H1 (cell line): ENCODE measurements at regions not wholly inside any gene's neighbourhood (a gene's known extent, or its start where the extent isn't known, plus 50 kb on each side); places are given as distances from the start of the nearest gene placed in this dataset.

Source experiments
- CTCF ChIA-PET: fragments of 300-600 bp; sonication (Branson Sonifier 250); formaldehyde crosslinking; loops from one replicate; lab custom pipeline; 2021; ENCODE audit not compliant: partially characterized antibody; lab: Charles Lee
- POLR2A ChIA-PET: fragments of 300-600 bp; sonication (Branson Sonifier 250); formaldehyde crosslinking; loops from one replicate; lab custom pipeline; 2021; ENCODE audit warnings: inconsistent platforms; ENCODE audit not compliant: partially characterized antibody; lab: Charles Lee
- DNase-seq, 2 experiments: peaks; one replicate each; pipeline versions ENCODE4 v3.0.0 to v3.0.0-alpha.2; 2010 to 2022; ENCODE audit warnings: low spot score in 2 of 2, low read depth in 1 of 2, mixed read lengths in 1 of 2
- FAIRE-seq: peaks from 2 replicates; lab custom pipeline; 2011; peaks lifted over from hg19 to GRCh38; lab: Jason Lieb, UNC
- H2AFZ ChIP-seq: 2 replicates; pipeline ENCODE4 v1.8.1; 2012; ENCODE audit warnings: low read length, inconsistent platforms
- H2AK5ac ChIP-seq: 2 replicates; pipeline ENCODE4 v1.6.1; 2013; ENCODE audit warnings: low read depth, low read length
- H2BK120ac ChIP-seq: replicated peaks from 2 replicates; pipeline ENCODE3; 2013; ENCODE audit warnings: low read depth, low read length, inconsistent platforms
- H2BK12ac ChIP-seq: 2 replicates; pipeline ENCODE4 v1.6.1; 2013; ENCODE audit warnings: low read depth, low read length
- H2BK15ac ChIP-seq: 2 replicates; pipeline ENCODE4 v1.6.1; 2013; ENCODE audit warnings: low read length
- H2BK20ac ChIP-seq: 2 replicates; pipeline ENCODE4 v1.6.1; 2013; ENCODE audit warnings: low read length
- H2BK5ac ChIP-seq: 2 replicates; pipeline ENCODE4 v1.6.1; 2013; ENCODE audit warnings: low read depth, low read length
- H3K14ac ChIP-seq: 2 replicates; pipeline ENCODE4 v1.6.1; 2013; ENCODE audit warnings: inconsistent platforms; ENCODE audit not compliant: insufficient read length
- H3K18ac ChIP-seq: 2 replicates; pipeline ENCODE4 v1.6.1; 2013; ENCODE audit warnings: low read length; ENCODE audit errors: extremely low read depth
- H3K23ac ChIP-seq: 2 replicates; pipeline ENCODE4 v1.6.1; 2013; ENCODE audit warnings: inconsistent platforms; ENCODE audit not compliant: insufficient read length
- H3K23me2 ChIP-seq: 2 replicates; pipeline ENCODE4 v1.6.1; 2013; ENCODE audit warnings: low read depth, low read length
- H3K27ac ChIP-seq: 2 replicates; pipeline ENCODE4 v1.6.1; 2011; ENCODE audit warnings: low read depth, low read length, inconsistent platforms
- H3K27me3 ChIP-seq, 4 experiments: replicated peaks in 1 of 4; 1 replicate in 1 of 4; 2 replicates in 3 of 4; pipeline versions ENCODE4 v1.6.1 to v1.8.1; 2011 to 2013; ENCODE audit warnings: low read length in 3 of 4, mild to moderate bottlenecking in 3 of 4, inconsistent platforms in 2 of 4, mixed read lengths in 2 of 4, moderate library complexity in 1 of 4; ENCODE audit not compliant: control insufficient read depth in 3 of 4, insufficient read depth in 3 of 4; ENCODE audit errors: extremely low read depth in 1 of 4
- H3K36me3 ChIP-seq, 4 experiments: 2 replicates each; pipeline versions ENCODE4 v1.6.1 to v1.8.1; 2011 to 2013; ENCODE audit warnings: mild to moderate bottlenecking in 4 of 4, low read length in 3 of 4, moderate library complexity in 2 of 4, control low read depth in 1 of 4, inconsistent platforms in 1 of 4; ENCODE audit not compliant: insufficient read depth in 4 of 4, control insufficient read depth in 2 of 4
- H3K4ac ChIP-seq: replicated peaks from 2 replicates; pipeline ENCODE3; 2013; ENCODE audit warnings: low read length, low read depth, mixed read lengths, inconsistent platforms; ENCODE audit not compliant: insufficient read length
- H3K4me1 ChIP-seq, 4 experiments: replicated peaks in 1 of 4; 1 replicate in 1 of 4; 2 replicates in 3 of 4; pipeline versions ENCODE4 v1.6.1 to v1.8.1; 2011 to 2013; ENCODE audit warnings: low read length in 3 of 4, inconsistent platforms in 2 of 4, mixed read lengths in 1 of 4; ENCODE audit not compliant: insufficient read depth in 4 of 4, control insufficient read depth in 3 of 4
- H3K4me2 ChIP-seq, 2 experiments: 2 replicates each; pipeline versions ENCODE4 v1.6.1 to v1.8.1; 2011 to 2013; ENCODE audit warnings: low read depth in 2 of 2, low read length in 2 of 2, control low read depth in 1 of 2, inconsistent platforms in 1 of 2, mild to moderate bottlenecking in 1 of 2; ENCODE audit not compliant: insufficient read depth in 1 of 2
- H3K4me3 ChIP-seq, 4 experiments: fragments of 200-600, 300-600 bp in 1 of 4; sonication (generic), shearing (Covaris generic), sonication (Bioruptor Twin) in 1 of 4; 2 replicates each; pipeline versions ENCODE4 v1.5.1 to v1.8.1; 2011 to 2016; ENCODE audit warnings: low read length in 4 of 4, low read depth in 3 of 4, control low read depth in 2 of 4, inconsistent platforms in 2 of 4, mild to moderate bottlenecking in 2 of 4, mixed read lengths in 1 of 4, moderate library complexity in 1 of 4; ENCODE audit not compliant: insufficient read depth in 2 of 4; ENCODE audit errors: extremely low read depth in 1 of 4
- H3K56ac ChIP-seq: replicated peaks from 2 replicates; pipeline ENCODE3; 2013; ENCODE audit warnings: low read depth, mild to moderate bottlenecking, mixed read lengths, low read length, inconsistent platforms; ENCODE audit not compliant: insufficient read length
- H3K79me1 ChIP-seq: 2 replicates; pipeline ENCODE4 v1.6.1; 2013; ENCODE audit warnings: low read depth, low read length, control low read depth
- H3K79me2 ChIP-seq, 2 experiments: 2 replicates each; pipeline versions ENCODE4 v1.6.1 to v1.8.1; 2012 to 2013; ENCODE audit warnings: low read length in 2 of 2, mild to moderate bottlenecking in 2 of 2, inconsistent platforms in 1 of 2; ENCODE audit not compliant: insufficient read depth in 2 of 2, control insufficient read depth in 1 of 2
- H3K9ac ChIP-seq, 4 experiments: replicated peaks in 1 of 4; 1 replicate in 1 of 4; 2 replicates in 3 of 4; pipeline versions ENCODE4 v1.6.1 to v1.8.1; 2011 to 2013; ENCODE audit warnings: low read depth in 3 of 4, low read length in 3 of 4, control low read depth in 2 of 4, mild to moderate bottlenecking in 2 of 4, moderate library complexity in 2 of 4, inconsistent platforms in 1 of 4; ENCODE audit errors: extremely low read depth in 1 of 4
- H3K9me3 ChIP-seq, 2 experiments: 2 replicates each; pipeline versions ENCODE4 v1.6.1 to v1.8.1; 2012 to 2013; ENCODE audit warnings: mild to moderate bottlenecking in 2 of 2, moderate library complexity in 2 of 2, control low read depth in 1 of 2, inconsistent platforms in 1 of 2, low read depth in 1 of 2, low read length in 1 of 2, mixed read lengths in 1 of 2; ENCODE audit not compliant: insufficient read depth in 2 of 2
- H4K20me1 ChIP-seq, 2 experiments: replicated peaks in 1 of 2; 2 replicates each; pipeline versions ENCODE3 to v1.8.1; 2011 to 2013; ENCODE audit warnings: inconsistent platforms in 2 of 2, low read length in 2 of 2, mild to moderate bottlenecking in 1 of 2; ENCODE audit not compliant: insufficient read depth in 2 of 2, control insufficient read depth in 1 of 2
- H4K5ac ChIP-seq: 2 replicates; pipeline ENCODE4 v1.6.1; 2013; ENCODE audit warnings: low read length, low read depth, mixed read lengths, inconsistent platforms; ENCODE audit not compliant: insufficient read length
- H4K8ac ChIP-seq: 2 replicates; pipeline ENCODE4 v1.8.0; 2013; ENCODE audit warnings: mild to moderate bottlenecking, moderate library complexity, low read length, inconsistent platforms; ENCODE audit not compliant: insufficient read depth; ENCODE audit errors: extremely low read depth
- H4K91ac ChIP-seq: replicated peaks from 2 replicates; pipeline ENCODE3; 2013; ENCODE audit warnings: low read length, mixed read lengths, inconsistent platforms; ENCODE audit not compliant: insufficient read length
- BACH1 ChIP-seq: IDR thresholded peaks from 2 replicates; pipeline ENCODE4 v1.6.1; 2012; ENCODE audit warnings: low read length, improper control_type of control experiment
- BRCA1 ChIP-seq: IDR thresholded peaks from 2 replicates; pipeline ENCODE4 v1.6.1; 2012; ENCODE audit warnings: low read depth, low read length, improper control_type of control experiment
- CHD1 ChIP-seq: IDR thresholded peaks from 2 replicates; pipeline ENCODE4 v1.6.1; 2012; ENCODE audit warnings: low read depth, low read length, improper control_type of control experiment
- EGR1 ChIP-seq: IDR thresholded peaks from 2 replicates; pipeline ENCODE4 v1.6.1; 2011; ENCODE audit warnings: low read depth, low read length, borderline replicate concordance
- NRF1 ChIP-seq: IDR thresholded peaks from 2 replicates; pipeline ENCODE4 v1.6.1; 2011; ENCODE audit warnings: mild to moderate bottlenecking, low read depth, low read length, improper control_type of control experiment
- RXRA ChIP-seq: IDR thresholded peaks from 2 replicates; pipeline ENCODE4 v1.6.1; 2011; ENCODE audit warnings: low read depth, mild to moderate bottlenecking, low read length, moderate library complexity; ENCODE audit not compliant: insufficient read depth
- SAP30 ChIP-seq: fragments of 300-600 bp; sonication (generic); IDR thresholded peaks from 2 replicates; pipeline ENCODE4 v1.7.1; 2012; ENCODE audit warnings: low read length, moderate library complexity, mild to moderate bottlenecking, inconsistent platforms; ENCODE audit not compliant: insufficient read depth, insufficient replicate concordance
- SP1 ChIP-seq: IDR thresholded peaks from 2 replicates; pipeline ENCODE4 v1.6.1; 2011; ENCODE audit warnings: low read depth, low read length
- SRF ChIP-seq: IDR thresholded peaks from 2 replicates; pipeline ENCODE4 v1.6.1; 2011; ENCODE audit warnings: mild to moderate bottlenecking, low read depth, low read length, moderate library complexity
- SUZ12 ChIP-seq: fragments of 200-600 bp; sonication (generic); IDR thresholded peaks from 2 replicates; pipeline ENCODE4 v1.6.1; 2012; ENCODE audit warnings: mild to moderate bottlenecking, inconsistent platforms, low read length, moderate library complexity, mixed read lengths
- TAF7 ChIP-seq: optimal IDR thresholded peaks from 2 replicates; pipeline ENCODE3; 2011; ENCODE audit warnings: low read depth, mild to moderate bottlenecking, inconsistent platforms, low read length, moderate library complexity, borderline replicate concordance
- WGBS, 2 experiments: shearing (Covaris generic) in 1 of 2; methylation state at CpG; one replicate each; pipeline versions ENCODE4 v1.1.6 to v1.1.7; 2013 to 2015; ENCODE audit warnings: low lambda C conversion rate in 2 of 2, mixed read lengths in 2 of 2, inconsistent platforms in 1 of 2, low coverage in 1 of 2, missing lambda C conversion rate in 1 of 2; ENCODE audit not compliant: insufficient replicate concordance in 2 of 2, insufficient coverage in 1 of 2, insufficient read length in 1 of 2; ENCODE audit errors: extremely low coverage in 1 of 2, missing lambda C conversion rate in 1 of 2; 5-methylcytosine and 5-hydroxymethylcytosine counted together
- TF ChIP-seq, protein P1 (sequence below): IDR thresholded peaks from 2 replicates; pipeline ENCODE4 v1.6.1; 2011; ENCODE audit warnings: low read depth, mild to moderate bottlenecking, low read length; ENCODE audit not compliant: insufficient read depth
- TF ChIP-seq, protein P2 (sequence below): IDR thresholded peaks from 2 replicates; pipeline ENCODE4 v1.6.1; 2012; ENCODE audit warnings: inconsistent platforms

DNA sequence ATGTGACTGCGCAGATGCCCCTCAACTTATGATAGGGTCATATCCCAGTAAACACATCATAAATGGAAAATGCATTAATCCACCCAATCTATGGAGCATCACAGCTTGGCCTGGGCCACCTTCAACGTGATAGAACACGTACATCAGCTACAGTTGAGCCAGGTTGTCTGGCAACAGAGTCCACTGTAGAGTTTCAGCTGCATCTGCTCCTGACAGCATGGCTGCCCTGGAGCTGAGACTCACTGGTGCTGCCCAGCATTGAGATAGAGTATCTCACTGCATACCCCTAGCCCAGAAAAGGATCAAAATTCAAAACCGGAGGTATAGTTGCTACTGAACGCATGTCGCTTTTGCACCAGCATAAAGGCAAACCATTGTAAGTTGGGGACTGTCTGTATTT is 437.7 kb upstream of the MKI67 start:
- no peaks in the 10 kb centered on the region for H3K79me2 ChIP-seq
- H3K27me3 ChIP-seq: no peaks in the 10 kb centered on the region
- H2BK5ac ChIP-seq: no peak overlapping the region
- no peaks in the 10 kb centered on the region for H3K4me1 ChIP-seq
- H3K27ac ChIP-seq: no peak overlapping the region
- ChIA-PET POLR2A (no interaction called here), CTCF (interaction anchor here (0.6 to 1.9 kb wide), 2 partner anchors 9 to 27 kb away, joined by 3 to 5 read pairs; no protein-coding TSS in a partner anchor)
- H3K23ac ChIP-seq: no peak overlapping the region
- H3K14ac ChIP-seq: no peak overlapping the region
- no peak overlapping the region for H2BK120ac ChIP-seq
- H3K4ac ChIP-seq: no peak overlapping the region
- H4K5ac ChIP-seq: no peak overlapping the region
- H3K9me3 ChIP-seq: peaks cover 17 to 21% of the 10 kb centered on the region in 2 experiments
- no peaks in the 10 kb centered on the region for H4K20me1 ChIP-seq
- no peak overlapping the region for H4K91ac ChIP-seq
- H3K9ac ChIP-seq: no peak overlapping the region
- H2BK20ac ChIP-seq: no peak overlapping the region
- no peak overlapping the region for H3K18ac ChIP-seq
- no peaks in the 10 kb centered on the region; the same call in 1 of the 2 replicates for H3K23me2 ChIP-seq
- no peak overlapping the region for H2BK12ac ChIP-seq
- no peak overlapping the region for H2AFZ ChIP-seq
- H3K4me3 ChIP-seq: no peak overlapping the region
- 98% methylated on average over 6 of the region's 6 CpGs; no CpG with 5 or more reads in 1 of the 2 experiments for WGBS, 2 experiments
- no peak overlapping the region for H3K56ac ChIP-seq
- H3K79me1 ChIP-seq: no peaks in the 10 kb centered on the region
- no peak overlapping the region for H4K8ac ChIP-seq
- no peak overlapping the region for H3K4me2 ChIP-seq
- no peak overlapping the region for H2AK5ac ChIP-seq
- FAIRE-seq (no peak), DNase-seq (peak in 1 of 2 experiments; percentile 2)
- H3K36me3 ChIP-seq: no peaks in the 10 kb centered on the region; a peak in 1 of 8 replicates
- no peak overlapping the region for H2BK15ac ChIP-seq
- TF ChIP-seq SRF (no peak), SP1 (no peak), SAP30 (no peak), SUZ12 (no peak), BACH1 (no peak), NRF1 (no peak), EGR1 (no peak), RXRA (no peak), CHD1 (no peak), TAF7 (no peak), BRCA1 (no peak)
- TF ChIP-seq, protein P1, sequence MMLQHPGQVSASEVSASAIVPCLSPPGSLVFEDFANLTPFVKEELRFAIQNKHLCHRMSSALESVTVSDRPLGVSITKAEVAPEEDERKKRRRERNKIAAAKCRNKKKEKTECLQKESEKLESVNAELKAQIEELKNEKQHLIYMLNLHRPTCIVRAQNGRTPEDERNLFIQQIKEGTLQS: no peak
- TF ChIP-seq, protein P2, sequence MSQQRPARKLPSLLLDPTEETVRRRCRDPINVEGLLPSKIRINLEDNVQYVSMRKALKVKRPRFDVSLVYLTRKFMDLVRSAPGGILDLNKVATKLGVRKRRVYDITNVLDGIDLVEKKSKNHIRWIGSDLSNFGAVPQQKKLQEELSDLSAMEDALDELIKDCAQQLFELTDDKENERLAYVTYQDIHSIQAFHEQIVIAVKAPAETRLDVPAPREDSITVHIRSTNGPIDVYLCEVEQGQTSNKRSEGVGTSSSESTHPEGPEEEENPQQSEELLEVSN: no peak
